ENCODE measurements at regions not wholly inside any gene's neighbourhood (a gene's known extent, or its start where the extent isn't known, plus 50 kb on each side); places are given as distances from the start of the nearest gene placed in this dataset.

- peaks cover 5 to 10% of the 10 kb centered on the region in 2 donors for H3K4me1 ChIP-seq (replicated peaks in 1 of 2)
- in situ Hi-C loops (cut with MboI; ENCODE audit: low pct_unique_long_range_greater_than_20kb in 2 of 9, low sequenced_read_pairs in 9 of 9, unreplicated experiment in 9 of 9) = no loop called here
- H3K27ac ChIP-seq = no peak overlapping the region
- ATAC-seq (replicated peaks in 6 of 8) = no peak
- WGBS, 10 experiments = 24 to 94% (median 71%) methylated on average over 1 to 11 of the region's 14 CpGs; no CpG with 5 or more reads in 1 of the 10 experiments
- no peak overlapping the region for H3K4me3 ChIP-seq
Observed at GRCh38 chr2:11988691-11989353, 242.4 kb downstream of the LPIN1 start.

- no peak for ATAC-seq (replicated peaks in 6 of 8)
- in situ Hi-C loops (cut with MboI; ENCODE audit: low pct_unique_long_range_greater_than_20kb in 2 of 9, low sequenced_read_pairs in 9 of 9, unreplicated experiment in 9 of 9) = no loop called here
- WGBS, 10 experiments = 15 to 100% (median 62%) methylated on average over 1 to 2 of the region's 2 CpGs; no CpG with 5 or more reads in 4 of the 10 experiments
Observed at GRCh38 chr2:11989354-11989703, 242.9 kb downstream of the LPIN1 start.

GRCh38 chr2:11990576-11990975 is 244.1 kb downstream of the LPIN1 start:
- Histone ChIP-seq H3K27ac (no peak overlapping the region), H3K4me3 (no peak overlapping the region), H3K4me1 (replicated peaks in 1 of 2) (no peaks in the 10 kb centered on the region)
- 71 to 94% (median 83%) methylated on average over 1 to 4 of the region's 4 CpGs; no CpG with 5 or more reads in 2 of the 10 experiments for WGBS, 10 experiments
- in situ Hi-C loops (cut with MboI; ENCODE audit: low pct_unique_long_range_greater_than_20kb in 2 of 9, low sequenced_read_pairs in 9 of 9, unreplicated experiment in 9 of 9) = no loop called here
- no peak for ATAC-seq (replicated peaks in 6 of 8)

More at GRCh38 chr2:11989354-11989703, 242.9 kb downstream of the LPIN1 start:
- H3K27ac ChIP-seq = no peak overlapping the region
- H3K4me1 ChIP-seq (replicated peaks in 1 of 2) = peaks cover 5% of the 10 kb centered on the region in 2 donors
- no peak overlapping the region for H3K4me3 ChIP-seq

GRCh38 chr2:11993749-11994148 is 247.3 kb downstream of the LPIN1 start:
- 71 to 100% (median 88%) methylated on average over 1 of the region's 1 CpG; no CpG with 5 or more reads in 5 of the 10 experiments for WGBS, 10 experiments
- H3K4me1 ChIP-seq (replicated peaks in 1 of 2) = no peaks in the 10 kb centered on the region
- in situ Hi-C loops (cut with MboI; ENCODE audit: low pct_unique_long_range_greater_than_20kb in 2 of 9, low sequenced_read_pairs in 9 of 9, unreplicated experiment in 9 of 9) = no loop called here
- no peak for ATAC-seq (replicated peaks in 6 of 8)
- H3K27ac ChIP-seq = no peak overlapping the region
- no peak overlapping the region for H3K4me3 ChIP-seq

- H3K4me3 ChIP-seq = no peak overlapping the region
- H3K27ac ChIP-seq = no peak overlapping the region
- in situ Hi-C loops (cut with MboI; ENCODE audit: low pct_unique_long_range_greater_than_20kb in 2 of 9, low sequenced_read_pairs in 9 of 9, unreplicated experiment in 9 of 9) = no loop called here
- no peak for ATAC-seq (replicated peaks in 6 of 8)
- no peaks in the 10 kb centered on the region for H3K4me1 ChIP-seq (replicated peaks in 1 of 2)
Observed at GRCh38 chr2:11995456-11995855, 249.0 kb downstream of the LPIN1 start.

- H3K4me3 ChIP-seq = no peak overlapping the region
- H3K27ac ChIP-seq = no peak overlapping the region
- no peaks in the 10 kb centered on the region for H3K4me1 ChIP-seq (replicated peaks in 1 of 2)
- no peak for ATAC-seq (replicated peaks in 6 of 8)
- in situ Hi-C loops (cut with MboI; ENCODE audit: low pct_unique_long_range_greater_than_20kb in 2 of 9, low sequenced_read_pairs in 9 of 9, unreplicated experiment in 9 of 9) = no loop called here
Observed at GRCh38 chr2:11996618-11997017, 250.2 kb downstream of the LPIN1 start.

- in situ Hi-C loops (cut with MboI; ENCODE audit: low pct_unique_long_range_greater_than_20kb in 2 of 9, low sequenced_read_pairs in 9 of 9, unreplicated experiment in 9 of 9) = no loop called here
- no peak overlapping the region for H3K27ac ChIP-seq
- ATAC-seq (replicated peaks in 6 of 8) = no peak
Observed at GRCh38 chr2:11997142-11997541, 250.7 kb downstream of the LPIN1 start.

GRCh38 chr2:11998218-11998617 is 251.8 kb downstream of the LPIN1 start:
- Histone ChIP-seq H3K4me1 (replicated peaks in 1 of 2) (no peaks in the 10 kb centered on the region), H3K4me3 (no peak overlapping the region), H3K27ac (no peak overlapping the region)
- WGBS, 10 experiments = 25 to 100% (median 72%) methylated on average over 1 to 2 of the region's 2 CpGs; no CpG with 5 or more reads in 2 of the 10 experiments
- in situ Hi-C loops (cut with MboI; ENCODE audit: low pct_unique_long_range_greater_than_20kb in 2 of 9, low sequenced_read_pairs in 9 of 9, unreplicated experiment in 9 of 9) = no loop called here
- ATAC-seq (replicated peaks in 6 of 8) = no peak

More at GRCh38 chr2:11997142-11997541, 250.7 kb downstream of the LPIN1 start:
- H3K4me1 ChIP-seq (replicated peaks in 1 of 2) = no peaks in the 10 kb centered on the region
- H3K4me3 ChIP-seq = no peak overlapping the region

GRCh38 chr2:11998626-11999378 is 252.4 kb downstream of the LPIN1 start:
- no peak overlapping the region for H3K4me3 ChIP-seq
- in situ Hi-C loops (cut with MboI; ENCODE audit: low pct_unique_long_range_greater_than_20kb in 2 of 9, low sequenced_read_pairs in 9 of 9, unreplicated experiment in 9 of 9) = no loop called here
- peak in 1 of 8 experiments; percentile 22 for ATAC-seq (replicated peaks in 6 of 8)
- H3K4me1 ChIP-seq (replicated peaks in 1 of 2) = no peaks in the 10 kb centered on the region
- no peak overlapping the region for H3K27ac ChIP-seq
- WGBS, 10 experiments = 20 to 100% (median 83%) methylated on average over 1 to 4 of the region's 4 CpGs; no CpG with 5 or more reads in 1 of the 10 experiments

- WGBS, 10 experiments = 44 to 100% (median 77%) methylated on average over 1 of the region's 1 CpG; no CpG with 5 or more reads in 2 of the 10 experiments
- in situ Hi-C loops (cut with MboI; ENCODE audit: low pct_unique_long_range_greater_than_20kb in 2 of 9, low sequenced_read_pairs in 9 of 9, unreplicated experiment in 9 of 9) = no loop called here
- ATAC-seq (replicated peaks in 6 of 8) = no peak
Observed at GRCh38 chr2:12001621-12002020, 255.2 kb downstream of the LPIN1 start.

GRCh38 chr2:12002215-12002614 is 255.8 kb downstream of the LPIN1 start:
- H3K4me3 ChIP-seq = no peak overlapping the region
- peaks cover 5 to 8% of the 10 kb centered on the region in 2 donors for H3K4me1 ChIP-seq (replicated peaks in 1 of 2)
- ATAC-seq (replicated peaks in 6 of 8) = no peak
- 0 to 100% (median 46%) methylated on average over 1 to 3 of the region's 3 CpGs for WGBS, 10 experiments
- no peak overlapping the region for H3K27ac ChIP-seq
- in situ Hi-C loops (cut with MboI; ENCODE audit: low pct_unique_long_range_greater_than_20kb in 2 of 9, low sequenced_read_pairs in 9 of 9, unreplicated experiment in 9 of 9) = no loop called here

More at GRCh38 chr2:12001621-12002020, 255.2 kb downstream of the LPIN1 start:
- Histone ChIP-seq H3K4me1 (replicated peaks in 1 of 2) (peaks cover under 1 to 2% of the 10 kb centered on the region in 2 donors), H3K27ac (no peak overlapping the region), H3K4me3 (no peak overlapping the region)

- ATAC-seq (replicated peaks in 6 of 8) = no peak
- no peak overlapping the region for H3K4me3 ChIP-seq
- in situ Hi-C loops (cut with MboI; ENCODE audit: low pct_unique_long_range_greater_than_20kb in 2 of 9, low sequenced_read_pairs in 9 of 9, unreplicated experiment in 9 of 9) = no loop called here
- H3K4me1 ChIP-seq (replicated peaks in 1 of 2) = peaks cover 8 to 12% of the 10 kb centered on the region in 2 donors
- WGBS, 10 experiments = 83 to 100% (median 96%) methylated on average over 1 to 6 of the region's 6 CpGs; no CpG with 5 or more reads in 2 of the 10 experiments
- H3K27ac ChIP-seq = no peak overlapping the region
Observed at GRCh38 chr2:12004713-12005112, 258.3 kb downstream of the LPIN1 start.

GRCh38 chr2:12005886-12006681 is 259.7 kb downstream of the LPIN1 start:
- peaks cover 8 to 12% of the 10 kb centered on the region in 2 donors for H3K4me1 ChIP-seq (replicated peaks in 1 of 2)
- H3K4me3 ChIP-seq = no peak overlapping the region
- peak in 2 of 8 experiments; percentile 32 to 41 for ATAC-seq (replicated peaks in 6 of 8)
- no peak overlapping the region for H3K27ac ChIP-seq
- WGBS, 10 experiments = 15 to 75% (median 51%) methylated on average over 1 to 8 of the region's 8 CpGs
- in situ Hi-C loops (cut with MboI; ENCODE audit: low pct_unique_long_range_greater_than_20kb in 2 of 9, low sequenced_read_pairs in 9 of 9, unreplicated experiment in 9 of 9) = no loop called here

Measured in motor neuron (in vitro differentiated cells).